ENCODE measurements at regions not wholly inside any gene's neighbourhood (a gene's known extent, or its start where the extent isn't known, plus 50 kb on each side); places are given as distances from the start of the nearest gene placed in this dataset.
"Not testable (repeated sequence)": the region's sequence is repeated elsewhere in the genome, so short reads cannot be mapped to it uniquely, and the experiment has no call there.

- DNase-seq = peak; percentile 23
Measured at GRCh38 chr6:81228912-81229555, 523.4 kb downstream of the TENT5A start.

GRCh38 chr6:81226957-81227356 is 525.5 kb downstream of the TENT5A start:
- DNase-seq = no peak

GRCh38 chr6:81216668-81217067 is 535.8 kb downstream of the TENT5A start:
- DNase-seq = no peak

- no peak for DNase-seq
Measured at GRCh38 chr6:81215092-81215432, 537.4 kb downstream of the TENT5A start.

- no peak for DNase-seq
Measured at GRCh38 chr6:81214414-81215091, 537.9 kb downstream of the TENT5A start.

- DNase-seq = no peak
Measured at GRCh38 chr6:81204731-81205130, 547.8 kb downstream of the TENT5A start.

- DNase-seq = no peak
Measured at GRCh38 chr6:81194374-81194773, 558.1 kb downstream of the TENT5A start.

GRCh38 chr6:81172056-81172740 is 580.3 kb downstream of the TENT5A start:
- DNase-seq = peak; percentile 9

GRCh38 chr6:81169166-81169565 is 583.3 kb downstream of the TENT5A start:
- DNase-seq = peak; percentile 4

- peak; percentile 31 for DNase-seq
Measured at GRCh38 chr6:81166770-81167169, 585.7 kb downstream of the TENT5A start.

GRCh38 chr6:81158956-81159355 is 593.5 kb downstream of the TENT5A start:
- DNase-seq = no peak

GRCh38 chr6:81148751-81149150 is 603.7 kb downstream of the TENT5A start:
- no peak for DNase-seq

GRCh38 chr6:81145506-81145905 is 607.0 kb downstream of the TENT5A start:
- no peak for DNase-seq

- DNase-seq = no peak
Measured at GRCh38 chr6:81144346-81144745, 608.1 kb downstream of the TENT5A start.

- DNase-seq = no peak
Measured at GRCh38 chr6:81138236-81138635, 614.2 kb downstream of the TENT5A start.

GRCh38 chr6:81130969-81131368 is 621.5 kb downstream of the TENT5A start:
- no peak for DNase-seq

- no peak for DNase-seq
Measured at GRCh38 chr6:81130061-81130460, 622.4 kb downstream of the TENT5A start.

GRCh38 chr6:81128671-81129070 is 623.8 kb downstream of the TENT5A start:
- no peak for DNase-seq

GRCh38 chr6:81126150-81126549 is 626.3 kb downstream of the TENT5A start:
- no peak for DNase-seq

- no peak for DNase-seq
Measured at GRCh38 chr6:81120280-81120679, 632.2 kb downstream of the TENT5A start.

GRCh38 chr6:81105998-81106397 is 646.5 kb downstream of the TENT5A start:
- DNase-seq = no peak

- no peak for DNase-seq
Measured at GRCh38 chr6:81098109-81098814, 654.2 kb downstream of the TENT5A start.

GRCh38 chr6:81096464-81096863 is 656.0 kb downstream of the TENT5A start:
- DNase-seq = not testable (repeated sequence)

- no peak for DNase-seq
Measured at GRCh38 chr6:81093051-81093450, 659.4 kb downstream of the TENT5A start.
